ENCODE measurements at regions not wholly inside any gene's neighbourhood (a gene's known extent, or its start where the extent isn't known, plus 50 kb on each side); places are given as distances from the start of the nearest gene placed in this dataset.

DNA sequence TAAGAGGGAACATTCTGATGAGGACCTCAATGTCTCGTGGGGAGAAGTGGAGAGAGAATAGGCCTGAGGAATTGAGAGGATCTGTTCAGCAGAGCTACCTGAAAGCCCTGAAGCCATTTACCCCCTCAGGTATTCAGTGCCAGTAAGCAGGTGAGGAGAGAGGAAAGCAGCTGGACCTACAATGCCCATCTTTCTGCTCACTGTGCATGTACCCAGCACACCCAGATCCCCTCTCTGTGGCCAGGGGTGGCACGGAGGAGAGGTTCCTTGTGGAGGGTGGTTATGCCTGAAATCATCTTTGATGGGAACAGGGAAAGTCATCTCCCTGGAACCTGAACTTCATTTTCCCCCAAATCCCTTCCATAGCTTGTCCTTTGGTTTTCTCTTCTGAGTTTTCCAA lies 277.8 kb upstream of the B3GAT1 start:
- Mint-ChIP-seq H3K9me3 (no peaks in the 10 kb centered on the region), H3K4me3 (no peak overlapping the region), H3K27me3 (ENCODE audit: low read depth) (peaks cover 26% of the 10 kb centered on the region), H3K4me1 (ENCODE audit: low read depth) (no peaks in the 10 kb centered on the region), H3K27ac (no peak overlapping the region), H3K36me3 (ENCODE audit: insufficient read depth in 2 of 2) (no peaks in the 10 kb centered on the region)
- ATAC-seq (replicated peaks in 1 of 2) (no peak), DNase-seq (no peak)

DNA sequence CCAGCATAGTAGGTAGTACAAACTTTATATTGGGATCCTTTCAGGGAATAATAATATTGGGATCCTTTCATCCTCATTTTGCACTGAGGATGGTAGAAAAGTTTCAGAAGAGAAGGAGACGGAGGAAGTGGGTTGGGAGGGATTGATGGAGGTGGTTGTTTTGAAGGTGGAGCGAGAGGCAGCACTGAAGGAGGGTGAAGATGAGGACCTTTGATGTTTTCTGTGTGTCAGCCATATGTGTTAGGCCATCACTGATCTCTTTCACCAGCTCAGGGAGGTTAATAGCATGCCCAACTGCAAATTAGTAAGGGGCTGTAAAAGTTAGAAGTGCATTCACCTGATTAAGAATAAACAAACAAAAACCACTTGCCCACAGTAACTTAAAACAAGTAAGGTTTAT lies 275.5 kb upstream of the B3GAT1 start:
- peaks cover 31% of the 10 kb centered on the region for H3K27me3 Mint-ChIP-seq (ENCODE audit: low read depth)
- H3K4me3 Mint-ChIP-seq = no peak overlapping the region
- no peak overlapping the region for H3K27ac Mint-ChIP-seq
- no peaks in the 10 kb centered on the region for H3K9me3 Mint-ChIP-seq
- no peak for DNase-seq
- no peaks in the 10 kb centered on the region for H3K36me3 Mint-ChIP-seq (ENCODE audit: insufficient read depth in 2 of 2)
- H3K4me1 Mint-ChIP-seq (ENCODE audit: low read depth) = no peaks in the 10 kb centered on the region
- no peak for ATAC-seq (replicated peaks in 1 of 2)

DNA sequence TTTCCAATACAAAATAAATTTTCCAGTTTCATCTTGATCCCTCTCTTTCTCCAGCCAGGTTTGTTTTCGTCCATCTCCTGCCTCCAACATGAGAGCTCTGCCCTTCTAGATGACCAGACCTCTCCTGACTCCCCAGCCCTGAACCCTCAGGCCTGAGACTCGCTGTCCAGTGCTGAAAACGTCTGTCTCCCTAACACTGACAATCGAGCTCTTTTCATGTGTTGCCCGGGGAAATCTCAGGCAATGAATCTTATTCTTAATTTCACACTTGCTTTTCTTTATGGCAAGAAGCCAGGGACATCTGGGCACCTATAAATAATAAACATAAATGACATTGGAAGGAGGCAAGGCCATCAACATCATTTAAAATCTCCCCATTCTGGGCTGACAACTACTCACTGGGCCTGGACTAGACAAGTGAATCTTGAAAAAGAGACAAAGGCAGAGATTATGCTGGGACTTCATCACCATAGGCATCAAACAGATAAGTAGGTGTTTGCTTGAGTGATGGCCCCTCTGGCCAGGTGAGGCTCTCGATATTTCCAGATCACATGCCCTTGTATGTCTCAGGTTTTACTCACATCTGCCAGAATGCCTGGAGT lies 274.5 kb upstream of the B3GAT1 start:
- ATAC-seq (replicated peaks in 1 of 2) (no peak), DNase-seq (no peak)
- Mint-ChIP-seq H3K36me3 (ENCODE audit: insufficient read depth in 2 of 2) (no peaks in the 10 kb centered on the region), H3K27ac (no peak overlapping the region), H3K4me3 (no peak overlapping the region), H3K9me3 (no peaks in the 10 kb centered on the region), H3K27me3 (ENCODE audit: low read depth) (peaks cover 28% of the 10 kb centered on the region), H3K4me1 (ENCODE audit: low read depth) (no peaks in the 10 kb centered on the region)

DNA sequence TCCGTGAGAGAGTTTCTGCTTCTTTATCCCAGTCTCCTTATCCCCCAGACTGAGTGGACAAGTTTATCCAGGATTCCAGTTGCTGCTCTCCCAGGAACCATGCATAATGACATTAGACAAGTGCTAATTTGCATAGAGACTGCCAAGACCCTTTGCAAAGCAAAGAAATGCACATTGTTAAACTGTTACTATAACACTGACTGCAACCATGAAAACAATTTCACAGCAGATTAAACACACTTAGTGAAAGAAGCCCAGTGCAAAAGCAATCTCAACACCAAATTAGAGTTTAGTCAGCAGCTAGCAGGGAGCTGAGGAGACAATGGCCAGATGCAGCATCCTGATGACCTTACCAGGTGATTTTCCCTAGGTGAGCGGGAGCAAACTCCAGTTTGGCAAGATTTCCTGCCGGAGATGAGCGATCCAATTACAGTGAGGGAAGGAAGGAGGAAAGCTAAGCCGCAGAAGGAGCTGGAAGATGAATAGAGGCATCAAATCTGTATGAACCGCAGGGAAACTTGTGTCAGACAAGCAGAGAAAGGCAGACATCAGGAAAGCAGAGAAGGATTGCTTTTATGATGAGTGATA lies 273.8 kb upstream of the B3GAT1 start:
- no peak overlapping the region for H3K4me3 Mint-ChIP-seq
- H3K9me3 Mint-ChIP-seq = no peaks in the 10 kb centered on the region
- no peak for DNase-seq
- no peak overlapping the region for H3K27ac Mint-ChIP-seq
- H3K27me3 Mint-ChIP-seq (ENCODE audit: low read depth) = peaks cover 23% of the 10 kb centered on the region
- no peaks in the 10 kb centered on the region for H3K4me1 Mint-ChIP-seq (ENCODE audit: low read depth)
- no peaks in the 10 kb centered on the region for H3K36me3 Mint-ChIP-seq (ENCODE audit: insufficient read depth in 2 of 2)
- ATAC-seq (replicated peaks in 1 of 2) = no peak

DNA sequence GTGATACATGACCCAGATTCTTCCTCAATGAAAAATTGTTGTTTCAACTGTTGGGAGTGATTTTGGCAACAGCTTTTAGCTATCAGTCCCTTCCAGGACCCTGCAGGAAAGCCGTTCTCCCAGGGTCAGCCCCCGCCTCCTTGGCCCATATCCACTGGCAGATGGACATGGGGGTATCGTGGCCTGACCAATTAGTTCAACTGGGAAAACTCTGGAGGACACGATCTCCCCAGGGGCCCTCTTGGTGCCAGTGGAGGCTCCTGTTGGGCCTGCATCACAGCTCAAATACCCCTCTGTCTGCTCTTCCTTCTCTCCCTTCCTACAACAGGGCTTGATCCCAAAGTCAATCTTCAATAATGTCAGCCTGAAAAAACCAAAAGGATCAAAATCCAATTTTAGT lies 272.5 kb upstream of the B3GAT1 start:
- no peak for ATAC-seq (replicated peaks in 1 of 2)
- no peaks in the 10 kb centered on the region for H3K36me3 Mint-ChIP-seq (ENCODE audit: insufficient read depth in 2 of 2)
- no peak overlapping the region for H3K27ac Mint-ChIP-seq
- peaks cover 23% of the 10 kb centered on the region for H3K27me3 Mint-ChIP-seq (ENCODE audit: low read depth)
- no peaks in the 10 kb centered on the region for H3K9me3 Mint-ChIP-seq
- H3K4me1 Mint-ChIP-seq (ENCODE audit: low read depth) = no peaks in the 10 kb centered on the region
- no peak overlapping the region for H3K4me3 Mint-ChIP-seq
- no peak for DNase-seq

DNA sequence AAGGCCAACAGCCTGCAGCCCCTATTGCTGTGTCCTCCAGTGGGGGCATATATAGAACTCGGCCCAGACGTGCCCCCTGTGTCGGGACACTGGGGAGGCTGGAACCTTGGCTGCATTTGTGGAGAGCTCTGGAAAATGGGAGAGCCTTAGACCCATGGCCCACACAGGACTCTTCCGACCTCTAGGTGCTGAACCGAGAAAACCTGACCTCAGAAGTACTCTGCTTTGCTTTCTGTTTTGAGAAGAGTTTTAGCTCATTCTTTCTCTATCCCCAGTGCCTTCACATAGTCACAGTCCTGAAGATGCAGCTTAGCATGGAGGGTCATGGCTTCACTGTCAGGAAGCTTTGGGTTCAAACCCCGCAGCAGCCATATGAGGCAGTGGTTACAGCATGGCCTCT lies 271.8 kb upstream of the B3GAT1 start:
- ATAC-seq (replicated peaks in 1 of 2) = no peak

DNA sequence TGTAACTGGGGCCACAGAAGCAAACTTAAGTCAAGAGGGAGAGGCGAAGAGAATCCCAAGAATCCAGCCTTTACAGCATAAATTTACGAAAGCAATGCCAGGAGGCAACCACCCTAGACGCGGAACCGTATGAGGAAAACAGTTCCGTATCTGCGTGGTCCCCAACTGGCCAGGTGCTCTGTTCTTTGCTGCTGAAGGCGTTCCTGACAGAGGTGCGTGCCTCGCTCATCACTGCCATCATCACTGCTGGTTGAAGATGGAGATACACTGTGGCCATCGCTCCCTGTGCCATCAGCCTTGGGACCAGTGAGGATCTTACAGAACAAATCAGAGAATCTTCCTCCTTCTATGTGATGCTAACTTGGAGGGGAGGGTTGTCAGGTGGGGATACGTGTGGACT lies 270.5 kb upstream of the B3GAT1 start:
- H3K9me3 Mint-ChIP-seq = no peaks in the 10 kb centered on the region
- H3K27ac Mint-ChIP-seq = no peak overlapping the region
- ATAC-seq (replicated peaks in 1 of 2) (no peak), DNase-seq (no peak)
- H3K36me3 Mint-ChIP-seq (ENCODE audit: insufficient read depth in 2 of 2) = no peaks in the 10 kb centered on the region
- no peaks in the 10 kb centered on the region for H3K4me1 Mint-ChIP-seq (ENCODE audit: low read depth)
- H3K4me3 Mint-ChIP-seq = no peak overlapping the region
- H3K27me3 Mint-ChIP-seq (ENCODE audit: low read depth) = peaks cover 22% of the 10 kb centered on the region

More for the DNA sequence above, 271.8 kb upstream of the B3GAT1 start:
- no peak overlapping the region for H3K27ac Mint-ChIP-seq
- H3K4me3 Mint-ChIP-seq = no peak overlapping the region
- no peaks in the 10 kb centered on the region for H3K9me3 Mint-ChIP-seq
- H3K36me3 Mint-ChIP-seq (ENCODE audit: insufficient read depth in 2 of 2) = no peaks in the 10 kb centered on the region
- H3K4me1 Mint-ChIP-seq (ENCODE audit: low read depth) = no peaks in the 10 kb centered on the region
- no peak for DNase-seq
- H3K27me3 Mint-ChIP-seq (ENCODE audit: low read depth) = peaks cover 23% of the 10 kb centered on the region

DNA sequence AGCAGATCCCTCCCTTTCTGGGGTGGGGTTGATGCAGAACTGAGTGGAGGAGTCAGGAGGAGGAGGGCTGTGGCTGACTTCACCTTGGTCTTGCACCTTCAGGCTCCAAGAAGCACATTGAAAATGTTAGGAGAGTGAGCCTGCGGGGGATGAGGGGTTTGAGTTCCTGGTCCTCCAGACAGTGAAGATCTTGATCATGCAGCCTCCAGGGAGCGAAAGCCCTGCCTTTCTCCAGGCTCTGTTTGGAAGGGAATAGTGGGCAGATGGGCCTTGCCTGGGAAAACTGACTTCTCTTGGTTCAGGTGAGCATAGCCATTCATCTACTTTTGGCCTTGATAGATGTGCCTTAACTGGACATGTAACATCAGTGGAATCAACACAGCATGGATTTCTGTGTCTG lies 267.6 kb upstream of the B3GAT1 start:
- Mint-ChIP-seq H3K27me3 (ENCODE audit: low read depth) (peaks cover 17% of the 10 kb centered on the region), H3K9me3 (no peaks in the 10 kb centered on the region), H3K27ac (no peak overlapping the region), H3K4me3 (no peak overlapping the region), H3K36me3 (ENCODE audit: insufficient read depth in 2 of 2) (no peaks in the 10 kb centered on the region), H3K4me1 (ENCODE audit: low read depth) (no peaks in the 10 kb centered on the region)
- ATAC-seq (replicated peaks in 1 of 2) (no peak), DNase-seq (no peak)

DNA sequence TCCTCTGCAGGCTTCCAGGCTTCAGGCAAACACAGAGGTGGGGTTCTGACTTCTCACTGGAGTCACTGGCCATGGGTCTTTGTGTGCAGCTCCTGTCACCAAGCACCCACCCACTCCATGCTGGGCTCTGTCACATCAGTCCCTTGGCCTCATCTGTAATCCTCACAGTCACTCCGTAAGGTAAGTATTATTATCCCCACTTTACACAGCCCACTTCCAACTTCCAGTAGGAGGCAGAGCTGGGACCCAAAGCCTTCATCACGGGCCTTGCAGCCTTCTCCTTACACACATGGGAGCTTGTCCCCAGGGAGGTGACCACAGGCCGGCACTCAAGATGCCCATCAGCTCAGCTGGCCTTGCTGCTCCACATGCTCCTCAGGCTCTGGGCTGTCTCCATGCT lies 266.7 kb upstream of the B3GAT1 start:
- no peak for ATAC-seq (replicated peaks in 1 of 2)

DNA sequence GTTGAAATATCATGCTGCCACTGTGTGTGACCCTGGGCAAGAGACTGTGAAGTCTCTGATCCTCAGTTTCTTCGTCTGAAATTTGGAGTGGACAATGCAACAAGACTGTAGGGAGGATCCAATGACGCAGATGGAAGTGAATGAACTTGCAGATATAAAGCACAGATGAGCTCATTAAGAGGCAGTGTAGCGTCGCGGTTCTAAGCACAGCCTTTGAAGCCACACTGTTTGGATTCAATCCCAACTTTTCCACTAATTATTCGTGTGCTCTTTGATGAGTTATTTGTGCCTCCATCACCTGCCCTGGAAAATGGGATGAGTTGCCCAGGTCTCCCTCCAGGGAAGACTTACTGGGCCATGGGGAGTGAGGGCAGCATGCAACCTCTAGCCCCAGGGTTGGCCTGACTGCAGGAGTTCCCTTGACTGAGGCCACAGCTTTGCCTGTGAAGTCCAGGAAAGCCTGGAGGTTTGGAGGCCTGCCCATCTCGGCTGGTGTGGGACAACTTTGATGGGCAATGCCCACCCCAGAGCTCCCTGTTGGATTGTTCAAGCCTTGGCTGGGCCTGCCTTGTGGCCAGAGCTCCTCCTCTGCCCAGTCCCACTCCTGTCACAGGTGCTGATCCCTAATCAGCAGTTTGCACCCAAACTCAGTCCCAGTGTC lies 266.0 kb upstream of the B3GAT1 start:
- no peak for DNase-seq
- Mint-ChIP-seq H3K27me3 (ENCODE audit: low read depth) (peaks cover 11% of the 10 kb centered on the region), H3K9me3 (no peaks in the 10 kb centered on the region), H3K27ac (no peak overlapping the region), H3K36me3 (ENCODE audit: insufficient read depth in 2 of 2) (no peaks in the 10 kb centered on the region), H3K4me1 (ENCODE audit: low read depth) (no peaks in the 10 kb centered on the region), H3K4me3 (no peak overlapping the region)
- no peak for ATAC-seq (replicated peaks in 1 of 2)

More for the DNA sequence above, 266.7 kb upstream of the B3GAT1 start:
- Mint-ChIP-seq H3K9me3 (no peaks in the 10 kb centered on the region), H3K36me3 (ENCODE audit: insufficient read depth in 2 of 2) (no peaks in the 10 kb centered on the region), H3K4me1 (ENCODE audit: low read depth) (no peaks in the 10 kb centered on the region), H3K4me3 (no peak overlapping the region), H3K27me3 (ENCODE audit: low read depth) (peaks cover 17% of the 10 kb centered on the region), H3K27ac (no peak overlapping the region)
- no peak for DNase-seq

DNA sequence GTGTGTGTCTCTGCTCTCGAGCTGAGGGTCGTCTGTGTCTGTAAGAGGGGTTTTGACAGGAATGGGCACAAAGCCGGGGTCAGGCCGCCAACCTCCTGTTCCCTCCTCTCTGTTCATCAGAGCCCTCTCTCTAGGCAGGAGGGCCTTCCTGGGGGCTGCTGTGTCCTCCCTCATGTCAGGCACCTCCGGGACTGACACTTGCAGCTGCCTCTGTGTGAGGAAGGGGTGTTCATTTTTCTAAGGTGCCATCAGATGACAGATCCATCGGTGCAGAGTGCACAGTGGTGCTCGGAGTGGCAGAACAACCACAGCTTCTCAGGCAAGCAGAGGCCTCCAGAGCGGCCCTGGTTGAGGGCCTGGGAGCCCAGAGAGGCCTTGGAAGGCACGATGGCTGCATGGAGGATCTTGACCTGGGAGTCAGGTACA lies 265.4 kb upstream of the B3GAT1 start:
- Mint-ChIP-seq H3K4me1 (ENCODE audit: low read depth) (no peaks in the 10 kb centered on the region), H3K27ac (no peak overlapping the region), H3K27me3 (ENCODE audit: low read depth) (peaks cover 8% of the 10 kb centered on the region), H3K36me3 (ENCODE audit: insufficient read depth in 2 of 2) (no peaks in the 10 kb centered on the region), H3K4me3 (no peak overlapping the region), H3K9me3 (no peaks in the 10 kb centered on the region)
- DNase-seq = no peak
- no peak for ATAC-seq (replicated peaks in 1 of 2)

DNA sequence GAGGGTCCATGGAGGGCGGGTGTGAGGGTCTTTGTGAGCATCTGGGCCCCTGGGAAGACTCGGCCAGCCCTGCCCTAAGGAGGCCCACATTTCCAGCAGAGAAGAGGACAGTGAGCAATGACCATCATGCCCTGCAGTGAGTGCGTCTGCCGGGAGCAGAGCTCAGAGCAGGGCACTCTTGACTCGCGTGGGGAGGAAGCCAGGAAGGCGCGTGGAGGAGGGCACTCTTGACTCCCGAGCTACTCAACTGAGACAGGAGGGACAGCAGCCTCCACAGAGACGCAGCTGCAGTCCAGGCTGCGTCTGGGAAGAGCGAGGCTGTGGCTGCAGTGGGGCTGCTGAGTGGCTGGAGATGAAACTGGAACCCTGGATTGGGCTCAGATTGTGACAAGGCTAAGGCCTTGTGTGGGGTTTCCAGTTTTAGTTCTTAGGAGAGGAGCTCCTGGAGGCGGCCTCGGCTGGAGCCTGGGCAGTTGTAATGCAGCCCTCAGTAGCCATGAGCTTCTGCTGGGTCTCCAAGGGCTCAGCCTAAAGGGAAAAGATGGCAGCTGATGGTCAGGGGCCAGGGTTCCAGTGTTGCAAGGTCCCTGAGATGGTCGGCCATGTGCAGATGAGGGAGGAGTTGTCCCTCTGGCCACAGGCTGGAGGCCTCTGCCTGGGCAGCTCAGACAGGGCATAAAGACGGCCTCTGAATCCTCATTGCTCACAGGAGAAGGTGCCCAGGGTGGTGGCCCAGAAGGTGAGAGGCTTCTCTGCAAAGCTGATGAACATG lies 264.7 kb upstream of the B3GAT1 start:
- Mint-ChIP-seq H3K4me3 (no peak overlapping the region), H3K27ac (no peak overlapping the region), H3K27me3 (ENCODE audit: low read depth) (peaks cover 8% of the 10 kb centered on the region), H3K9me3 (no peaks in the 10 kb centered on the region), H3K4me1 (ENCODE audit: low read depth) (no peaks in the 10 kb centered on the region), H3K36me3 (ENCODE audit: insufficient read depth in 2 of 2) (no peaks in the 10 kb centered on the region)
- ATAC-seq (replicated peaks in 1 of 2) (no peak), DNase-seq (no peak)

DNA sequence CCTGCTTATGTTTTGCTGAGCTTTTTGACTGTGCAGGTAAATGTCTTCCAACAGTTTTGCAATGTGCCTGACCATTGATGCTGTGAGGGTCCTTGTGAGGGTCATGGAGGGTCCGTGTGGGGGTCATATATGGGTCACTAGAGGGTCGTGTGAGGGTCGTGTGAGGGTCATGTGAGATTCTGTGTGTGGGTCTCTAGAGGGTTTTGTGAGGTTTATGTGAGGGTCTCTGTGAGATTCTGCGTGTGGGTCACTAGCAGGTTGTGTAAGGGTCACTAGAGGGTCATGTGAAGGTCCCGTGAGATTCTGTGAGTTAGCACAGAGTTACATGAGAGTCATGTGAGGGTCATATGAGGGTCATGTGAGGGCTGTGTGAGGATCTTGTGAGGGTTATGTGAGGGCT lies 263.9 kb upstream of the B3GAT1 start:
- Mint-ChIP-seq H3K9me3 (no peaks in the 10 kb centered on the region), H3K27ac (no peak overlapping the region), H3K27me3 (ENCODE audit: low read depth) (peaks cover 16% of the 10 kb centered on the region), H3K4me1 (ENCODE audit: low read depth) (no peaks in the 10 kb centered on the region), H3K36me3 (ENCODE audit: insufficient read depth in 2 of 2) (no peaks in the 10 kb centered on the region), H3K4me3 (no peak overlapping the region)
- ATAC-seq (replicated peaks in 1 of 2) = no peak
- no peak for DNase-seq

Measured in activated T-cell treated with anti-CD3 and anti-CD28 coated beads, Interleukin-2, amount 50 U/mL, for 72 hours (primary cell).